Mesenchymal stem cell (in vitro differentiated cells and primary cell): ENCODE measurements at regions not wholly inside any gene's neighbourhood (a gene's known extent, or its start where the extent isn't known, plus 50 kb on each side); places are given as distances from the start of the nearest gene placed in this dataset.
A peak's percentile ranks its signal among the peaks of the same experiment; 100 is the strongest.

Experiments used
- DNase-seq: peaks from one replicate; pipeline ENCODE4 v3.0.0-alpha.2; 2013
- H2AFZ ChIP-seq: one replicate; pipeline ENCODE4 v1.6.1; 2013; ENCODE audit warnings: low read depth, mild to moderate bottlenecking, control low read depth, inconsistent platforms, low read length, moderate library complexity
- H2AK5ac ChIP-seq: 2 replicates; pipeline ENCODE4 v1.6.1; 2013; ENCODE audit warnings: low read length, moderate library complexity, mild to moderate bottlenecking, inconsistent platforms; ENCODE audit not compliant: severe bottlenecking
- H2BK120ac ChIP-seq: one replicate; pipeline ENCODE4 v1.6.1; 2013; ENCODE audit warnings: low read depth, mild to moderate bottlenecking, inconsistent platforms, low read length, moderate library complexity
- H2BK12ac ChIP-seq, 2 experiments: one replicate each; pipeline ENCODE4 v1.6.1; 2013; ENCODE audit warnings: inconsistent platforms in 2 of 2, low read length in 2 of 2, mild to moderate bottlenecking in 2 of 2, moderate library complexity in 2 of 2, control low read depth in 1 of 2
- H2BK15ac ChIP-seq: one replicate; pipeline ENCODE4 v1.6.1; 2013; ENCODE audit warnings: mild to moderate bottlenecking, low read depth, inconsistent platforms; ENCODE audit not compliant: poor library complexity, severe bottlenecking
- H2BK5ac ChIP-seq: 2 replicates; pipeline ENCODE4 v1.6.1; 2013; ENCODE audit warnings: low read depth, mild to moderate bottlenecking, low read length, control low read depth, inconsistent platforms; ENCODE audit not compliant: poor library complexity, severe bottlenecking
- H3K14ac ChIP-seq, 2 experiments: one replicate each; pipeline ENCODE4 v1.6.1; 2013; ENCODE audit warnings: inconsistent platforms in 2 of 2, low read length in 2 of 2, control low read depth in 1 of 2, mild to moderate bottlenecking in 1 of 2, moderate library complexity in 1 of 2
- H3K18ac ChIP-seq, 2 experiments: one replicate each; pipeline ENCODE4 v1.6.1; 2013; ENCODE audit warnings: inconsistent platforms in 2 of 2, low read length in 2 of 2, control low read depth in 1 of 2, low read depth in 1 of 2, mild to moderate bottlenecking in 1 of 2
- H3K23ac ChIP-seq, 2 experiments: one replicate each; pipeline ENCODE4 v1.6.1; 2013; ENCODE audit warnings: inconsistent platforms in 2 of 2, low read length in 2 of 2, mild to moderate bottlenecking in 2 of 2, moderate library complexity in 2 of 2, control low read depth in 1 of 2
- H3K27ac ChIP-seq: 2 replicates; pipeline ENCODE4 v1.5.1; 2013; ENCODE audit warnings: mild to moderate bottlenecking, moderate library complexity, low read length, control low read depth, inconsistent platforms; ENCODE audit not compliant: poor library complexity, severe bottlenecking
- H3K27me3 ChIP-seq, 2 experiments: 2 replicates each; pipeline versions ENCODE4 v1.6.1 to v1.7.0; 2013; ENCODE audit warnings: low read length in 2 of 2, mild to moderate bottlenecking in 2 of 2, moderate library complexity in 2 of 2, control low read depth in 1 of 2, inconsistent platforms in 1 of 2; ENCODE audit not compliant: control insufficient read depth in 1 of 2, insufficient read depth in 1 of 2
- H3K36me3 ChIP-seq, 2 experiments: 2 replicates each; pipeline versions ENCODE4 v1.6.1 to v1.7.0; 2013; ENCODE audit warnings: low read length in 2 of 2, control low read depth in 1 of 2, inconsistent platforms in 1 of 2, low read depth in 1 of 2, mild to moderate bottlenecking in 1 of 2; ENCODE audit not compliant: insufficient read depth in 2 of 2, control insufficient read depth in 1 of 2
- H3K4ac ChIP-seq, 2 experiments: one replicate each; pipeline ENCODE4 v1.6.1; 2013; ENCODE audit warnings: inconsistent platforms in 2 of 2, low read length in 2 of 2, mild to moderate bottlenecking in 2 of 2, moderate library complexity in 2 of 2, control low read depth in 1 of 2, low read depth in 1 of 2
- H3K4me1 ChIP-seq: 2 replicates; pipeline ENCODE4 v1.6.1; 2013; ENCODE audit warnings: low read depth, low read length, control low read depth; ENCODE audit not compliant: control insufficient read depth, insufficient read depth
- H3K4me2 ChIP-seq: 2 replicates; pipeline ENCODE4 v1.6.1; 2013; ENCODE audit warnings: low read length, mild to moderate bottlenecking, inconsistent platforms; ENCODE audit not compliant: poor library complexity, severe bottlenecking
- H3K4me3 ChIP-seq, 2 experiments: 2 replicates each; pipeline versions ENCODE4 v1.5.1 to v1.7.0; 2013; ENCODE audit warnings: low read length in 2 of 2, mild to moderate bottlenecking in 2 of 2, control low read depth in 1 of 2, low read depth in 1 of 2; ENCODE audit not compliant: insufficient read depth in 1 of 2
- H3K79me1 ChIP-seq: replicated peaks from 2 replicates; pipeline ENCODE4 v1.6.1; 2013; ENCODE audit warnings: mild to moderate bottlenecking, control low read depth, low read length, inconsistent platforms; ENCODE audit not compliant: poor library complexity, severe bottlenecking
- H3K9ac ChIP-seq: 2 replicates; pipeline ENCODE4 v1.7.0; 2013; ENCODE audit warnings: mild to moderate bottlenecking, low read length, moderate library complexity
- H3K9me3 ChIP-seq: 2 replicates; pipeline ENCODE4 v1.7.0; 2013; ENCODE audit warnings: mild to moderate bottlenecking, low read length; ENCODE audit not compliant: control insufficient read depth
- H4K8ac ChIP-seq: one replicate; pipeline ENCODE4 v1.6.1; 2013; ENCODE audit warnings: inconsistent platforms, mild to moderate bottlenecking, low read length, moderate library complexity
- H4K91ac ChIP-seq: one replicate; pipeline ENCODE4 v1.6.1; 2013; ENCODE audit warnings: mild to moderate bottlenecking, low read length, inconsistent platforms
- WGBS: methylation state at CpG from one replicate; pipeline ENCODE4 v1.1.7; 2013; ENCODE audit warnings: mixed read lengths; 5-methylcytosine and 5-hydroxymethylcytosine counted together

- H2BK5ac ChIP-seq: no peak overlapping the region
- no peaks in the 10 kb centered on the region for H3K27me3 ChIP-seq
- no peaks in the 10 kb centered on the region for H3K79me1 ChIP-seq
- H2BK120ac ChIP-seq: no peak overlapping the region
- no peak overlapping the region for H2BK12ac ChIP-seq
- H3K18ac ChIP-seq: no peak overlapping the region
- no peak overlapping the region for H3K4ac ChIP-seq
- no peak overlapping the region for H3K23ac ChIP-seq
- H3K9ac ChIP-seq: no peak overlapping the region
- no peak overlapping the region for H4K8ac ChIP-seq
- no peaks in the 10 kb centered on the region for H3K4me1 ChIP-seq
- DNase-seq: no peak
- no peaks in the 10 kb centered on the region for H3K9me3 ChIP-seq
- H3K4me2 ChIP-seq: no peak overlapping the region
- peak overlapping the region in 1 of 2 experiments; percentile 20 for H3K14ac ChIP-seq
- peak overlapping the region; percentile 27 for H2AFZ ChIP-seq
- no peak overlapping the region for H4K91ac ChIP-seq
- H2BK15ac ChIP-seq: no peak overlapping the region
- no peak overlapping the region for H3K27ac ChIP-seq
- no peak overlapping the region for H3K4me3 ChIP-seq
- no peaks in the 10 kb centered on the region for H3K36me3 ChIP-seq
- no peak overlapping the region for H2AK5ac ChIP-seq
- WGBS: 92% methylated on average over 6 of the region's 6 CpGs
Measured at GRCh38 chr3:176068750-176069149, 1128.5 kb downstream of the TBL1XR1 start.

- Histone ChIP-seq H2BK5ac (no peak overlapping the region), H3K4ac (no peak overlapping the region), H2AFZ (no peak overlapping the region), H3K27ac (no peak overlapping the region), H3K4me1 (no peaks in the 10 kb centered on the region), H3K18ac (no peak overlapping the region), H3K23ac (no peak overlapping the region), H3K79me1 (no peaks in the 10 kb centered on the region), H3K9me3 (peaks cover 3% of the 10 kb centered on the region), H3K4me3 (no peak overlapping the region), H3K4me2 (no peak overlapping the region), H4K8ac (no peak overlapping the region), H2BK120ac (no peak overlapping the region), H3K36me3 (no peaks in the 10 kb centered on the region), H3K9ac (no peak overlapping the region), H2BK12ac (no peak overlapping the region), H3K14ac (no peak overlapping the region), H3K27me3 (no peaks in the 10 kb centered on the region), H2AK5ac (no peak overlapping the region), H2BK15ac (no peak overlapping the region), H4K91ac (no peak overlapping the region)
- no peak for DNase-seq
Measured at GRCh38 chr3:176058856-176059255, 1138.4 kb downstream of the TBL1XR1 start.

- no peak overlapping the region for H3K4me2 ChIP-seq
- H2BK120ac ChIP-seq: no peak overlapping the region
- no peak overlapping the region for H2BK5ac ChIP-seq
- no peak overlapping the region for H3K4ac ChIP-seq
- no peak overlapping the region for H2AK5ac ChIP-seq
- no peaks in the 10 kb centered on the region for H3K4me1 ChIP-seq
- H4K91ac ChIP-seq: no peak overlapping the region
- no peak overlapping the region for H2BK12ac ChIP-seq
- H3K23ac ChIP-seq: no peak overlapping the region
- H3K9me3 ChIP-seq: peaks cover 2% of the 10 kb centered on the region
- H3K18ac ChIP-seq: no peak overlapping the region
- no peak overlapping the region for H3K4me3 ChIP-seq
- no peak overlapping the region for H3K27ac ChIP-seq
- H3K79me1 ChIP-seq: no peaks in the 10 kb centered on the region
- no peak overlapping the region for H3K9ac ChIP-seq
- no peak overlapping the region for H2AFZ ChIP-seq
- no peaks in the 10 kb centered on the region for H3K27me3 ChIP-seq
- no peak overlapping the region for H4K8ac ChIP-seq
- DNase-seq: no peak
- H3K14ac ChIP-seq: no peak overlapping the region
- no peaks in the 10 kb centered on the region for H3K36me3 ChIP-seq
- H2BK15ac ChIP-seq: no peak overlapping the region
- WGBS: 93% methylated on average over 5 of the region's 6 CpGs
Measured at GRCh38 chr3:176055836-176056235, 1141.4 kb downstream of the TBL1XR1 start.

- Histone ChIP-seq H3K14ac (no peak overlapping the region), H3K27ac (no peak overlapping the region), H2AK5ac (no peak overlapping the region), H2BK15ac (no peak overlapping the region), H3K36me3 (no peaks in the 10 kb centered on the region), H3K4me2 (no peak overlapping the region), H3K9me3 (no peaks in the 10 kb centered on the region), H2BK12ac (no peak overlapping the region), H2AFZ (no peak overlapping the region), H3K9ac (no peak overlapping the region), H4K8ac (no peak overlapping the region), H3K18ac (no peak overlapping the region), H2BK120ac (no peak overlapping the region), H3K4me1 (no peaks in the 10 kb centered on the region), H3K4ac (no peak overlapping the region), H3K27me3 (no peaks in the 10 kb centered on the region), H4K91ac (no peak overlapping the region), H3K79me1 (no peaks in the 10 kb centered on the region), H3K23ac (no peak overlapping the region), H3K4me3 (no peak overlapping the region), H2BK5ac (no peak overlapping the region)
- DNase-seq: no peak
- 95% methylated on average over 4 of the region's 7 CpGs for WGBS
Measured at GRCh38 chr3:176051766-176052165, 1145.5 kb downstream of the TBL1XR1 start.
